ENCODE measurements at regions not wholly inside any gene's neighbourhood (a gene's known extent, or its start where the extent isn't known, plus 50 kb on each side); places are given as distances from the start of the nearest gene placed in this dataset.

- no peak for TF ChIP-seq CTCF (conservative IDR thresholded peaks at IDR 0.05; ENCODE audit: control insufficient read depth, insufficient read depth, low read depth, low read length)
- no peak for DNase-seq (ENCODE audit: low read depth)
- H3K4me3 ChIP-seq (ENCODE audit: control insufficient read depth, low read depth, low read length): no peak overlapping the region
Measured at GRCh38 chr3:118226206-118226605, 808.4 kb downstream of the IGSF11 start.

GRCh38 chr3:118227191-118227590 lies 807.5 kb downstream of the IGSF11 start:
- no peak for DNase-seq (ENCODE audit: low read depth)
- H3K4me3 ChIP-seq (ENCODE audit: control insufficient read depth, low read depth, low read length): no peak overlapping the region
- TF ChIP-seq CTCF (conservative IDR thresholded peaks at IDR 0.05; ENCODE audit: control insufficient read depth, insufficient read depth, low read depth, low read length): no peak

- DNase-seq (ENCODE audit: low read depth): no peak
- no peak for TF ChIP-seq CTCF (conservative IDR thresholded peaks at IDR 0.05; ENCODE audit: control insufficient read depth, insufficient read depth, low read depth, low read length)
- H3K4me3 ChIP-seq (ENCODE audit: control insufficient read depth, low read depth, low read length): no peak overlapping the region
Measured at GRCh38 chr3:118228151-118228550, 806.5 kb downstream of the IGSF11 start.

- no peak overlapping the region for H3K4me3 ChIP-seq (ENCODE audit: control insufficient read depth, low read depth, low read length)
- DNase-seq (ENCODE audit: low read depth): no peak
- no peak for TF ChIP-seq CTCF (conservative IDR thresholded peaks at IDR 0.05; ENCODE audit: control insufficient read depth, insufficient read depth, low read depth, low read length)
Measured at GRCh38 chr3:118229196-118229595, 805.5 kb downstream of the IGSF11 start.

- no peak for TF ChIP-seq CTCF (conservative IDR thresholded peaks at IDR 0.05; ENCODE audit: control insufficient read depth, insufficient read depth, low read depth, low read length)
- no peak overlapping the region for H3K4me3 ChIP-seq (ENCODE audit: control insufficient read depth, low read depth, low read length)
- no peak for DNase-seq (ENCODE audit: low read depth)
Measured at GRCh38 chr3:118231578-118231977, 803.1 kb downstream of the IGSF11 start.

- no peak overlapping the region for H3K4me3 ChIP-seq (ENCODE audit: control insufficient read depth, low read depth, low read length)
- no peak for DNase-seq (ENCODE audit: low read depth)
- TF ChIP-seq CTCF (conservative IDR thresholded peaks at IDR 0.05; ENCODE audit: control insufficient read depth, insufficient read depth, low read depth, low read length): no peak
Measured at GRCh38 chr3:118239253-118239652, 795.4 kb downstream of the IGSF11 start.

- H3K4me3 ChIP-seq (ENCODE audit: control insufficient read depth, low read depth, low read length): no peak overlapping the region
- TF ChIP-seq CTCF (conservative IDR thresholded peaks at IDR 0.05; ENCODE audit: control insufficient read depth, insufficient read depth, low read depth, low read length): no peak
- no peak for DNase-seq (ENCODE audit: low read depth)
Measured at GRCh38 chr3:118244761-118245160, 789.9 kb downstream of the IGSF11 start.

Data from fibroblast of mammary gland (primary cell).